Motor neuron (in vitro differentiated cells): ENCODE measurements at regions not wholly inside any gene's neighbourhood (a gene's known extent, or its start where the extent isn't known, plus 50 kb on each side); places are given as distances from the start of the nearest gene placed in this dataset.
A peak's percentile ranks its signal among the peaks of the same experiment; 100 is the strongest.
"Not testable (repeated sequence)": the region's sequence is repeated elsewhere in the genome, so short reads cannot be mapped to it uniquely, and the experiment has no call there.

Experiments used
- ATAC-seq, 8 experiments: fragments of 200-7000 bp; cut with Tn5 transposase; replicated peaks in 6 of 8; 2 replicates each; pipeline ENCODE4 v1.8.0; 2021; ENCODE audit warnings: mild to moderate bottlenecking in 8 of 8, moderate library complexity in 8 of 8
- H3K27ac ChIP-seq, 2 donors: fragments of 250-450 bp; sonication (Bioruptor Pico); 2 replicates each; pipeline ENCODE4 v1.9.0; 2021; ENCODE audit warnings: antibody characterized with exemption in 2 of 2, mild to moderate bottlenecking in 2 of 2, moderate library complexity in 1 of 2
- H3K4me1 ChIP-seq, 2 donors: fragments of 250-450 bp; sonication (Bioruptor Pico); replicated peaks in 1 of 2; 2 replicates each; pipeline ENCODE4 v1.6.1; 2021; ENCODE audit warnings: antibody characterized with exemption in 2 of 2, mild to moderate bottlenecking in 2 of 2, moderate library complexity in 1 of 2
- H3K4me3 ChIP-seq, 5 donors: fragments of 250-450 bp; sonication (Bioruptor Pico); 2 replicates each; pipeline ENCODE4 v1.9.0; 2021; ENCODE audit warnings: antibody characterized with exemption in 5 of 5, mild to moderate bottlenecking in 5 of 5, moderate library complexity in 4 of 5
- WGBS, 10 experiments: fragments of 450-650 bp; shearing (Covaris generic); methylation state at CpG; one replicate each; pipeline ENCODE4 v1.0.0; 2022; 5-methylcytosine and 5-hydroxymethylcytosine counted together
- in situ Hi-C, 9 experiments: fragments of 400-800 bp; cut with MboI; loops; one replicate each; pipeline ENCODE4 v1.15.0; 2021; ENCODE audit warnings: low sequenced_read_pairs in 9 of 9, low pct_unique_long_range_greater_than_20kb in 2 of 9; ENCODE audit not compliant: unreplicated experiment in 9 of 9

- Histone ChIP-seq H3K27ac (no peak overlapping the region), H3K4me1 (no peaks in the 10 kb centered on the region), H3K4me3 (no peak overlapping the region)
- in situ Hi-C loops = no loop called here
- ATAC-seq = no peak
Measured at GRCh38 chr4:28835501-28835900, 1884.7 kb upstream of the PCDH7 start.

GRCh38 chr4:28842271-28842670 is 1877.9 kb upstream of the PCDH7 start:
- in situ Hi-C loops = no loop called here
- ATAC-seq = peak in 2 of 8 experiments; percentile 13 to 90
- 0 to 94% (median 82%) methylated on average over 1 to 6 of the region's 6 CpGs; no CpG with 5 or more reads in 3 of the 10 experiments for WGBS, 10 experiments

GRCh38 chr4:28845158-28845557 is 1875.0 kb upstream of the PCDH7 start:
- H3K27ac ChIP-seq = no peak overlapping the region
- in situ Hi-C loops = no loop called here
- no peak for ATAC-seq

More at GRCh38 chr4:28842271-28842670, 1877.9 kb upstream of the PCDH7 start:
- Histone ChIP-seq H3K4me3 (no peak overlapping the region), H3K4me1 (no peaks in the 10 kb centered on the region), H3K27ac (no peak overlapping the region)

GRCh38 chr4:28857028-28857427 is 1863.1 kb upstream of the PCDH7 start:
- in situ Hi-C loops, H3K4me1 ChIP-seq, ATAC-seq, H3K4me3 ChIP-seq, H3K27ac ChIP-seq: not testable (repeated sequence)
- 14 to 100% (median 94%) methylated on average over 3 of the region's 7 CpGs; no CpG with 5 or more reads in 7 of the 10 experiments for WGBS, 10 experiments

More at GRCh38 chr4:28845158-28845557, 1875.0 kb upstream of the PCDH7 start:
- Histone ChIP-seq H3K4me1 (no peaks in the 10 kb centered on the region), H3K4me3 (no peak overlapping the region)

- H3K27ac ChIP-seq = no peak overlapping the region
- 0 to 100% (median 80%) methylated on average over 1 to 4 of the region's 4 CpGs; no CpG with 5 or more reads in 2 of the 10 experiments for WGBS, 10 experiments
- ATAC-seq = no peak
- in situ Hi-C loops = no loop called here
- H3K4me3 ChIP-seq = no peak overlapping the region
- H3K4me1 ChIP-seq = no peaks in the 10 kb centered on the region
Measured at GRCh38 chr4:28868841-28869240, 1851.3 kb upstream of the PCDH7 start.

GRCh38 chr4:28879178-28879577 is 1841.0 kb upstream of the PCDH7 start:
- 2 to 82% (median 60%) methylated on average over 4 to 5 of the region's 5 CpGs; no CpG with 5 or more reads in 2 of the 10 experiments for WGBS, 10 experiments
- H3K27ac ChIP-seq = no peak overlapping the region
- H3K4me1 ChIP-seq = peaks cover 0 to 5% of the 10 kb centered on the region in 2 donors
- ATAC-seq = no peak
- no peak overlapping the region for H3K4me3 ChIP-seq
- in situ Hi-C loops = no loop called here

GRCh38 chr4:28879900-28880299 is 1840.3 kb upstream of the PCDH7 start:
- in situ Hi-C loops = no loop called here
- ATAC-seq = no peak
- Histone ChIP-seq H3K4me3 (no peak overlapping the region), H3K27ac (no peak overlapping the region), H3K4me1 (peaks cover 0 to 5% of the 10 kb centered on the region in 2 donors)
- WGBS, 10 experiments = 0 to 100% (median 72%) methylated on average over 1 to 2 of the region's 2 CpGs; no CpG with 5 or more reads in 2 of the 10 experiments

- no peak for ATAC-seq
- Histone ChIP-seq H3K27ac (no peak overlapping the region), H3K4me1 (peaks cover 0 to 5% of the 10 kb centered on the region in 2 donors), H3K4me3 (no peak overlapping the region)
- WGBS, 10 experiments = 0 to 100% (median 78%) methylated on average over 1 to 2 of the region's 2 CpGs; no CpG with 5 or more reads in 2 of the 10 experiments
- in situ Hi-C loops = no loop called here
Measured at GRCh38 chr4:28883211-28883610, 1837.0 kb upstream of the PCDH7 start.

GRCh38 chr4:28886934-28887333 is 1833.2 kb upstream of the PCDH7 start:
- Histone ChIP-seq H3K27ac (no peak overlapping the region), H3K4me3 (no peak overlapping the region), H3K4me1 (peaks cover 0 to 15% of the 10 kb centered on the region in 2 donors)
- ATAC-seq = no peak
- WGBS, 10 experiments = 0 to 96% (median 80%) methylated on average over 2 to 4 of the region's 4 CpGs; no CpG with 5 or more reads in 3 of the 10 experiments
- in situ Hi-C loops = no loop called here

GRCh38 chr4:28890949-28891775 is 1829.0 kb upstream of the PCDH7 start:
- WGBS, 10 experiments = 0 to 100% (median 47%) methylated on average over 2 to 3 of the region's 3 CpGs
- peaks cover 0 to 16% of the 10 kb centered on the region in 2 donors for H3K4me1 ChIP-seq
- no peak overlapping the region for H3K27ac ChIP-seq
- ATAC-seq = peak in 6 of 8 experiments; percentile 35 to 92 (median 81)
- H3K4me3 ChIP-seq = no peak overlapping the region
- in situ Hi-C loops = no loop called here

GRCh38 chr4:28913466-28913865 is 1806.7 kb upstream of the PCDH7 start:
- no peaks in the 10 kb centered on the region for H3K4me1 ChIP-seq
- in situ Hi-C loops = no loop called here
- WGBS, 10 experiments = 0 to 100% (median 92%) methylated on average over 1 of the region's 1 CpG
- H3K27ac ChIP-seq = no peak overlapping the region
- ATAC-seq = no peak
- no peak overlapping the region for H3K4me3 ChIP-seq

- 0 to 100% (median 83%) methylated on average over 1 to 2 of the region's 2 CpGs for WGBS, 10 experiments
- no peak overlapping the region for H3K4me3 ChIP-seq
- no peaks in the 10 kb centered on the region for H3K4me1 ChIP-seq
- no peak overlapping the region for H3K27ac ChIP-seq
- no peak for ATAC-seq
- in situ Hi-C loops = no loop called here
Measured at GRCh38 chr4:28916585-28916984, 1803.6 kb upstream of the PCDH7 start.

GRCh38 chr4:28918871-28919270 is 1801.3 kb upstream of the PCDH7 start:
- no peak for ATAC-seq
- 17 to 100% (median 68%) methylated on average over 1 of the region's 1 CpG; no CpG with 5 or more reads in 2 of the 10 experiments for WGBS, 10 experiments
- in situ Hi-C loops = no loop called here
- peaks cover 0 to 2% of the 10 kb centered on the region in 2 donors for H3K4me1 ChIP-seq
- no peak overlapping the region for H3K27ac ChIP-seq
- H3K4me3 ChIP-seq = no peak overlapping the region

- peaks cover 0 to 9% of the 10 kb centered on the region in 2 donors for H3K4me1 ChIP-seq
- H3K27ac ChIP-seq = no peak overlapping the region
- WGBS, 10 experiments = 2 to 100% (median 64%) methylated on average over 1 to 5 of the region's 5 CpGs
- in situ Hi-C loops = no loop called here
- H3K4me3 ChIP-seq = no peak overlapping the region
- no peak for ATAC-seq
Measured at GRCh38 chr4:28921886-28922285, 1798.3 kb upstream of the PCDH7 start.
